ENCODE measurements at regions not wholly inside any gene's neighbourhood (a gene's known extent, or its start where the extent isn't known, plus 50 kb on each side); places are given as distances from the start of the nearest gene placed in this dataset.

- no peak overlapping the region for H3K27ac ChIP-seq (ENCODE audit: low read depth, low read length)
- H3K4me3 ChIP-seq (ENCODE audit: low read depth, low read length) = no peak overlapping the region
- no peak overlapping the region for H3K9ac ChIP-seq (ENCODE audit: low read depth, low read length)
- no peaks in the 10 kb centered on the region for H3K36me3 ChIP-seq (ENCODE audit: control insufficient read depth, insufficient read depth, low read length)
- H3K4me1 ChIP-seq (ENCODE audit: control insufficient read depth, insufficient read depth, low read length) = peaks cover 67% of the 10 kb centered on the region
- no peaks in the 10 kb centered on the region for H3K9me3 ChIP-seq (ENCODE audit: control insufficient read depth, insufficient read depth, low read length)
- H3K27me3 ChIP-seq (ENCODE audit: control insufficient read depth, insufficient read depth, low read length) = no peaks in the 10 kb centered on the region
These were observed 112.1 kb downstream of the ZIC5 start for GRCh38 chr13:99859178-99860177.

DNA sequence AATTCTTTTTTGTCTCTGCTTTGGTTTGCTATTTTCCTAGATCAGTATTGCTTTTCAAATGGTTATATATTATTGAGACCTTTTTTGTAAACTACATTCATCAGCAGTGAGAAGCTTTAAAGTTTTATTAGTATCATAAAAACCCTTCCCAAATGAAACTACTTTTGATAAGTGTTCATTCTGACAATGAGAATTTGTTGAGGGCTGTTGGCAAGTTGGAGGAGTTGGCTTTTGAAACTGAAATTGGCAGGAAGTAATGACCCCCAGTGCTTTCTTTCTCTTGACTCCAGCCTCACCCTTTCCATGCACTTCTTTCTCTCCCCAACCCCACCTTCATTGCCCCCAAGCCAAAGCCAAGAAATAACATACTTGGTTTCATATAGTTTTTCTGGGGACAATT lies 113.8 kb downstream of the ZIC5 start:
- no peaks in the 10 kb centered on the region for H3K9me3 ChIP-seq (ENCODE audit: control insufficient read depth, insufficient read depth, low read length)
- no peak overlapping the region for H3K27ac ChIP-seq (ENCODE audit: low read depth, low read length)
- H3K9ac ChIP-seq (ENCODE audit: low read depth, low read length) = no peak overlapping the region
- no peaks in the 10 kb centered on the region for H3K27me3 ChIP-seq (ENCODE audit: control insufficient read depth, insufficient read depth, low read length)
- peaks cover 67% of the 10 kb centered on the region for H3K4me1 ChIP-seq (ENCODE audit: control insufficient read depth, insufficient read depth, low read length)
- no peaks in the 10 kb centered on the region for H3K36me3 ChIP-seq (ENCODE audit: control insufficient read depth, insufficient read depth, low read length)
- H3K4me3 ChIP-seq (ENCODE audit: low read depth, low read length) = no peak overlapping the region

DNA sequence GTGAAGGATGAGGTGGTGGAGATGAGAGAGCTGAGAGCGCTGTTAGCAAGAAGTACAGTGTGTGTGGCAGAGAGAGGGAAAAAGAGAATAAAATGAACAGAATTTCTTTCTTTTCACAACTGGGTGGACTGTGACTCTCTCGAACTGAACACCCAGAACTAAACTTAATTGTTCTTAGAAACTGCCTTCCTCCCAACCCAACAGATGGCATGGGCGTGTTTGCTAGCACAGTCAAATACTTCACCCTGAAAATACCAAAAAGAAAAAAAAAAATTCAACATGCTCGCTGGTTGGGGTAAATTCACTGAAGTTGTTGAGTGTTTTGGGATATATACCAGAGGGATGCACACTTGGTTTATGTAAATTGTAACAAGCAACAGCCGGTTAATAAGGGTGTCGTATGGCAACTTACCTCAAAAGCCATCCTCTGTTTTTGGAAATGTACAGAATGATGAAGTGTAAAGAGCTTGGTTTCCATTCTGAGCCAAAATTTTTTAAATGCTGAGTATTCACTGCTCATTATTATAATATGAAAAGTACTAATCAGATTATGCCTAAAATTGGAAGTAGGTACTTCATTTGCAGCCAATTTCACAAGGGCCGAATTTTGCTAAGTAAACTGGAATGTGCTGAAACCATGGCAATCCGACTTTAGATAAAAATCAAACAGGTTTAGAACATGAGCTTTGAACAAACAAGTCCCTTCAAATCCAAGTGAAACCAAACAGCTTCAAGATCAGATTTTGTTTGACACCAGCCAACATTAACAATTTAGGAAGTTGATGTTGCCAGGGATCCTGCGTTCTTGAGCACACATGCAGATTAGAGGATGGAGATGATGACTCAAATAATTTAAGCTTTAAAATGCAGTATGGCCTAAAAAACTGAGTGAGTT lies 115.8 kb downstream of the ZIC5 start:
- Histone ChIP-seq H3K9me3 (ENCODE audit: control insufficient read depth, insufficient read depth, low read length) (no peaks in the 10 kb centered on the region), H3K4me3 (ENCODE audit: low read depth, low read length) (no peak overlapping the region), H3K36me3 (ENCODE audit: control insufficient read depth, insufficient read depth, low read length) (no peaks in the 10 kb centered on the region), H3K9ac (ENCODE audit: low read depth, low read length) (no peak overlapping the region), H3K27me3 (ENCODE audit: control insufficient read depth, insufficient read depth, low read length) (no peaks in the 10 kb centered on the region), H3K4me1 (ENCODE audit: control insufficient read depth, insufficient read depth, low read length) (peaks cover 59% of the 10 kb centered on the region), H3K27ac (ENCODE audit: low read depth, low read length) (no peak overlapping the region)

DNA sequence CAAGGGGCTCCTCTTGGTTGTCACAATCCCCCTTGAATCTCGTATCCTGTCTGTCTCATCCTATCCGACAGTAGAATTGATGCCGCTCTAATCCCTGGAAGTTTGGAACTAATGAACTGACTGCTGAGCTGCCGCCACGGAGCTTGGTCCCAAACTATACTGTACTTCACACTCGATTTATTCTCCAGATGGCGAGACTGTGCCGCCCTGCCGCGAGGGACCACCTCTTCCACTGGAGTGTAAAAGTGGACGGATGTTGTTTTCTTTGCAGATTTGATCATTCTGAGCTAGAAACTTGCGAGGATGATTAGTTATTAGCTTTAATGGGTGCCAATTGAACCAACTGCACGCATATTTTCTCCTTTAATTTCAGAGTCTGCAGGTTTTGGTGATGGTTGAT lies 117.2 kb downstream of the ZIC5 start:
- Histone ChIP-seq H3K9ac (ENCODE audit: low read depth, low read length) (no peak overlapping the region; the same call in 1 of the 2 replicates), H3K9me3 (ENCODE audit: control insufficient read depth, insufficient read depth, low read length) (no peaks in the 10 kb centered on the region), H3K27ac (ENCODE audit: low read depth, low read length) (peak overlapping the region; percentile 78), H3K4me3 (ENCODE audit: low read depth, low read length) (no peak overlapping the region), H3K27me3 (ENCODE audit: control insufficient read depth, insufficient read depth, low read length) (no peaks in the 10 kb centered on the region), H3K36me3 (ENCODE audit: control insufficient read depth, insufficient read depth, low read length) (no peaks in the 10 kb centered on the region), H3K4me1 (ENCODE audit: control insufficient read depth, insufficient read depth, low read length) (peaks cover 53% of the 10 kb centered on the region)

GRCh38 chr13:99847318-99847750 lies 124.2 kb downstream of the ZIC5 start:
- Histone ChIP-seq H3K4me1 (ENCODE audit: control insufficient read depth, insufficient read depth, low read length) (peaks cover 16% of the 10 kb centered on the region), H3K9ac (ENCODE audit: low read depth, low read length) (no peak overlapping the region), H3K4me3 (ENCODE audit: low read depth, low read length) (no peak overlapping the region), H3K27ac (ENCODE audit: low read depth, low read length) (no peak overlapping the region), H3K36me3 (ENCODE audit: control insufficient read depth, insufficient read depth, low read length) (no peaks in the 10 kb centered on the region), H3K27me3 (ENCODE audit: control insufficient read depth, insufficient read depth, low read length) (no peaks in the 10 kb centered on the region), H3K9me3 (ENCODE audit: control insufficient read depth, insufficient read depth, low read length) (no peaks in the 10 kb centered on the region)

DNA sequence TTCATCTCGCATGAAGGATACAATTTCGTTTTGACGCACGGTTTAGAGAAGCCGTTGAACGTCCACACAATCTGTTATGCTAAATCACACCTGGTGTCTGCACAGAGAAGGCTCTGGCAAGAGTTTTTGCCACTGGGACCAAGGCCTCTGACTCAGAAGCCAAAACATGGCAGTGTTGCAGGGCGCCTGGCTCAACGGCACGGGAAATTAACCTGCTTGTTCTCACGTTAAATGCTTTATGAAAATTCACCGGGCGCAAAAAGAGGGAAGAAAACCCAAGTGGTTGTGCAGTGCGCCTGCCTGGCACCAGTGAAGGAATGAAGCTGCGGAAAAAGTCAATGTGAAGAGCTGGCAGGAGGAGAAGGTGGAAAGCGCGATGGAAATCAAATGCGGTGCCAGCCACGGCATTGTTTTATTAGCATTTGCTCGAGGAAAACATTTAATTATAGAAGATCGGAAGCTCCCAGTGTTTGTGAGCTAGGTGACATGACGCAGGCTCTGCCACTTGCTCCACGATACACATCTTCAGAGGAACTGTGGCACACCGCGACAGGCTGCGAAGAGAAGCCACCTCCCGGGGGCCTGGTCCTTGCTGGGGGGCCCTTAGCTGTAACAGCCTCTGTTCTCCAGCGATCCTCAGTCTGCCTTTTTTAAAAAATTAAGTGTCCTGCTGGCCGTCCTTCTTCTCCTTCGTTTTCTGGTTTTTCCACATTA lies 126.2 kb downstream of the ZIC5 start:
- peaks cover 9% of the 10 kb centered on the region; the same call in 1 of the 2 replicates for H3K4me1 ChIP-seq (ENCODE audit: control insufficient read depth, insufficient read depth, low read length)
- no peak overlapping the region for H3K27ac ChIP-seq (ENCODE audit: low read depth, low read length)
- H3K36me3 ChIP-seq (ENCODE audit: control insufficient read depth, insufficient read depth, low read length) = no peaks in the 10 kb centered on the region
- H3K4me3 ChIP-seq (ENCODE audit: low read depth, low read length) = no peak overlapping the region
- no peaks in the 10 kb centered on the region for H3K27me3 ChIP-seq (ENCODE audit: control insufficient read depth, insufficient read depth, low read length)
- H3K9ac ChIP-seq (ENCODE audit: low read depth, low read length) = no peak overlapping the region
- no peaks in the 10 kb centered on the region for H3K9me3 ChIP-seq (ENCODE audit: control insufficient read depth, insufficient read depth, low read length)

DNA sequence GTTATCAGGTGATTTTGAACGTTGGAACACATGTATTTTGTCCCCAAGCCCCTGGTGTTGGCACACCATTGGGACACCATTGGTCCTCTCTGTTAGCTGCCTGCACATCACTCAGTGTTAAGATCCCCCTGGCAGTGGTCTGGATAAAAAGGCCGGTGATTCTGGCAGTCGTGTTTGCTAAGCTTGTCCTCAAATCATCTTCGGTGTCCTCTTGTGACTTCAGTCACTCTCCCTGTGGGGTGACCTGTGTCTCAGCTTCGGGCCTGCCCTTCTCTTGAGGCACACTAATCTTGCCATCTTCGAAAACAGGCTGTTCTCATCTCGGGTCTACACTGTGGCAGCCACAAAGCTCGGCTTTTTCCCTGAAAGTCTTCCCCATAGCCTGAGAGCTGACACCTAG lies 127.1 kb downstream of the ZIC5 start:
- no peaks in the 10 kb centered on the region for H3K36me3 ChIP-seq (ENCODE audit: control insufficient read depth, insufficient read depth, low read length)
- H3K27me3 ChIP-seq (ENCODE audit: control insufficient read depth, insufficient read depth, low read length) = no peaks in the 10 kb centered on the region
- H3K9me3 ChIP-seq (ENCODE audit: control insufficient read depth, insufficient read depth, low read length) = no peaks in the 10 kb centered on the region
- H3K9ac ChIP-seq (ENCODE audit: low read depth, low read length) = no peak overlapping the region
- no peak overlapping the region for H3K4me3 ChIP-seq (ENCODE audit: low read depth, low read length)
- H3K27ac ChIP-seq (ENCODE audit: low read depth, low read length) = no peak overlapping the region
- H3K4me1 ChIP-seq (ENCODE audit: control insufficient read depth, insufficient read depth, low read length) = peaks cover 9% of the 10 kb centered on the region; the same call in 1 of the 2 replicates

DNA sequence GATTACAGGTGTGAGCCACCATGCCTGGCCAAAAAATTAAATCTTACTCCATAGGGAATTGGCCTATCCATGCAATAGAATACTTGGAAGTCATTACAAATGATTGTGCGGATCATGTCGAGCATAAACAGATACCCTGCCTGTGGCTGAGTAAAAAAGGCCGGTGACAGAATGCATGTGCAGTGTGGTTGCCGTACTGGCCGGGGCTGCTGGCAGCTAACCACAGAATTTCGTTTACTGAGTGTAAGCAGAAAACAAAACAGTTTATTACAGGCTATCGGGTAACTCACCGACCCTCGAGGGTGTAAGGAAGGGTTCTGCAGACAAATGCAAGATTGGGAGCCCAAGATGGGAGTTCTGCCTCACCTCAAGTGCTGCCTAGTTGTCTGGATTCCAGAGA lies 127.7 kb downstream of the ZIC5 start:
- H3K9me3 ChIP-seq (ENCODE audit: control insufficient read depth, insufficient read depth, low read length) = no peaks in the 10 kb centered on the region

GRCh38 chr13:99842405-99842804 lies 129.2 kb downstream of the ZIC5 start:
- Histone ChIP-seq H3K27ac (ENCODE audit: low read depth, low read length) (no peak overlapping the region), H3K4me1 (ENCODE audit: control insufficient read depth, insufficient read depth, low read length) (peaks cover 4% of the 10 kb centered on the region; the same call in 1 of the 2 replicates), H3K9ac (ENCODE audit: low read depth, low read length) (no peak overlapping the region), H3K36me3 (ENCODE audit: control insufficient read depth, insufficient read depth, low read length) (no peaks in the 10 kb centered on the region), H3K9me3 (ENCODE audit: control insufficient read depth, insufficient read depth, low read length) (no peaks in the 10 kb centered on the region), H3K4me3 (ENCODE audit: low read depth, low read length) (no peak overlapping the region), H3K27me3 (ENCODE audit: control insufficient read depth, insufficient read depth, low read length) (no peaks in the 10 kb centered on the region)

More for the DNA sequence above, 127.7 kb downstream of the ZIC5 start:
- no peak overlapping the region for H3K9ac ChIP-seq (ENCODE audit: low read depth, low read length)
- no peaks in the 10 kb centered on the region for H3K36me3 ChIP-seq (ENCODE audit: control insufficient read depth, insufficient read depth, low read length)
- peaks cover 9% of the 10 kb centered on the region; the same call in 1 of the 2 replicates for H3K4me1 ChIP-seq (ENCODE audit: control insufficient read depth, insufficient read depth, low read length)
- no peaks in the 10 kb centered on the region for H3K27me3 ChIP-seq (ENCODE audit: control insufficient read depth, insufficient read depth, low read length)
- H3K27ac ChIP-seq (ENCODE audit: low read depth, low read length) = no peak overlapping the region
- H3K4me3 ChIP-seq (ENCODE audit: low read depth, low read length) = no peak overlapping the region

- Histone ChIP-seq H3K36me3 (ENCODE audit: control insufficient read depth, insufficient read depth, low read length) (no peaks in the 10 kb centered on the region), H3K4me1 (ENCODE audit: control insufficient read depth, insufficient read depth, low read length) (no peaks in the 10 kb centered on the region), H3K4me3 (ENCODE audit: low read depth, low read length) (no peak overlapping the region), H3K27ac (ENCODE audit: low read depth, low read length) (no peak overlapping the region), H3K9me3 (ENCODE audit: control insufficient read depth, insufficient read depth, low read length) (no peaks in the 10 kb centered on the region), H3K9ac (ENCODE audit: low read depth, low read length) (no peak overlapping the region), H3K27me3 (ENCODE audit: control insufficient read depth, insufficient read depth, low read length) (no peaks in the 10 kb centered on the region)
These were observed 135.3 kb downstream of the ZIC5 start for GRCh38 chr13:99836291-99836690.
